SJSA1 (cell line): ENCODE measurements at regions not wholly inside any gene's neighbourhood (a gene's known extent, or its start where the extent isn't known, plus 50 kb on each side); places are given as distances from the start of the nearest gene placed in this dataset.

Experiments
- DNase-seq, 2 experiments: peaks; one replicate each; pipeline ENCODE4 v3.0.0-alpha.2; 2015 to 2020; ENCODE audit warnings: low spot score in 2 of 2, low read depth in 1 of 2
- H3K27ac ChIP-seq: fragments of 250-450 bp; sonication (Bioruptor Pico); 2 replicates; pipeline ENCODE4 v1.5.1; 2020; ENCODE audit warnings: mild to moderate bottlenecking, moderate library complexity
- H3K27me3 ChIP-seq: fragments of 250-450 bp; sonication (Bioruptor Pico); replicated peaks from 2 replicates; pipeline ENCODE4 v1.5.1; 2020; ENCODE audit warnings: mild to moderate bottlenecking, moderate library complexity
- H3K36me3 ChIP-seq: fragments of 250-450 bp; sonication (Bioruptor Pico); 2 replicates; pipeline ENCODE4 v1.5.1; 2020; ENCODE audit warnings: mild to moderate bottlenecking
- H3K4me1 ChIP-seq: fragments of 250-450 bp; sonication (Bioruptor Pico); replicated peaks from 2 replicates; pipeline ENCODE4 v1.6.1; 2021; ENCODE audit warnings: mild to moderate bottlenecking
- H3K4me3 ChIP-seq: fragments of 250-450 bp; sonication (Bioruptor Pico); 2 replicates; pipeline ENCODE4 v1.5.1; 2020; ENCODE audit warnings: mild to moderate bottlenecking
- H3K9me3 ChIP-seq: fragments of 250-450 bp; sonication (Bioruptor Pico); replicated peaks from 2 replicates; pipeline ENCODE4 v1.5.1; 2020; ENCODE audit warnings: mild to moderate bottlenecking

GRCh38 chr3:14301558-14301957 is 100.8 kb upstream of the SLC6A6 start:
- H3K4me3 ChIP-seq = no peak overlapping the region
- H3K9me3 ChIP-seq = no peaks in the 10 kb centered on the region
- no peaks in the 10 kb centered on the region for H3K27me3 ChIP-seq
- no peak overlapping the region for H3K27ac ChIP-seq
- peaks cover 2% of the 10 kb centered on the region for H3K4me1 ChIP-seq
- H3K36me3 ChIP-seq = no peaks in the 10 kb centered on the region
- DNase-seq = no peak

- H3K4me1 ChIP-seq = no peaks in the 10 kb centered on the region
- no peak for DNase-seq
These were observed 98.9 kb upstream of the SLC6A6 start for GRCh38 chr3:14303336-14304100.

GRCh38 chr3:14304101-14305045 is 98.0 kb upstream of the SLC6A6 start:
- Histone ChIP-seq H3K27me3 (no peaks in the 10 kb centered on the region), H3K4me3 (no peak overlapping the region), H3K4me1 (no peaks in the 10 kb centered on the region), H3K9me3 (no peaks in the 10 kb centered on the region), H3K27ac (no peak overlapping the region), H3K36me3 (no peaks in the 10 kb centered on the region)
- DNase-seq = no peak

More at GRCh38 chr3:14303336-14304100, 98.9 kb upstream of the SLC6A6 start:
- no peak overlapping the region for H3K4me3 ChIP-seq
- H3K27me3 ChIP-seq = no peaks in the 10 kb centered on the region
- no peaks in the 10 kb centered on the region for H3K36me3 ChIP-seq
- H3K9me3 ChIP-seq = no peaks in the 10 kb centered on the region
- H3K27ac ChIP-seq = no peak overlapping the region

GRCh38 chr3:14305324-14305723 is 97.1 kb upstream of the SLC6A6 start:
- Histone ChIP-seq H3K9me3 (no peaks in the 10 kb centered on the region), H3K36me3 (no peaks in the 10 kb centered on the region), H3K27ac (no peak overlapping the region), H3K27me3 (no peaks in the 10 kb centered on the region), H3K4me3 (no peak overlapping the region), H3K4me1 (no peaks in the 10 kb centered on the region)
- DNase-seq = no peak

GRCh38 chr3:14306142-14306541 is 96.3 kb upstream of the SLC6A6 start:
- H3K27me3 ChIP-seq = no peaks in the 10 kb centered on the region
- no peak overlapping the region for H3K4me3 ChIP-seq
- H3K36me3 ChIP-seq = no peaks in the 10 kb centered on the region
- H3K9me3 ChIP-seq = no peaks in the 10 kb centered on the region
- no peak for DNase-seq
- H3K27ac ChIP-seq = no peak overlapping the region
- H3K4me1 ChIP-seq = no peaks in the 10 kb centered on the region

- Histone ChIP-seq H3K27ac (no peak overlapping the region), H3K4me3 (no peak overlapping the region), H3K36me3 (no peaks in the 10 kb centered on the region), H3K9me3 (no peaks in the 10 kb centered on the region), H3K27me3 (0 out of 2 replicates have a peak, but pooled peaks cover 5% of the 10 kb centered on the region), H3K4me1 (no peaks in the 10 kb centered on the region)
- DNase-seq = no peak
These were observed 94.6 kb upstream of the SLC6A6 start for GRCh38 chr3:14307656-14308302.

- H3K9me3 ChIP-seq = no peaks in the 10 kb centered on the region
- no peaks in the 10 kb centered on the region for H3K36me3 ChIP-seq
- no peak overlapping the region for H3K27ac ChIP-seq
- H3K4me1 ChIP-seq = no peaks in the 10 kb centered on the region
- H3K27me3 ChIP-seq = 0 out of 2 replicates have a peak, but pooled peaks cover 5% of the 10 kb centered on the region
- DNase-seq = no peak
- no peak overlapping the region for H3K4me3 ChIP-seq
These were observed 90.7 kb upstream of the SLC6A6 start for GRCh38 chr3:14311729-14312128.

- Histone ChIP-seq H3K4me1 (no peaks in the 10 kb centered on the region), H3K27me3 (0 out of 2 replicates have a peak, but pooled peaks cover 5% of the 10 kb centered on the region), H3K36me3 (no peaks in the 10 kb centered on the region), H3K9me3 (no peaks in the 10 kb centered on the region), H3K27ac (no peak overlapping the region), H3K4me3 (no peak overlapping the region)
- DNase-seq = no peak
These were observed 90.0 kb upstream of the SLC6A6 start for GRCh38 chr3:14312375-14312774.

GRCh38 chr3:14317057-14317553 is 85.3 kb upstream of the SLC6A6 start:
- Histone ChIP-seq H3K36me3 (no peaks in the 10 kb centered on the region), H3K9me3 (no peaks in the 10 kb centered on the region), H3K4me1 (no peaks in the 10 kb centered on the region), H3K4me3 (no peak overlapping the region), H3K27ac (no peak overlapping the region), H3K27me3 (0 out of 2 replicates have a peak, but pooled peaks cover under 1% of the 10 kb centered on the region)
- DNase-seq = no peak

GRCh38 chr3:14318646-14319045 is 83.8 kb upstream of the SLC6A6 start:
- DNase-seq = no peak
- Histone ChIP-seq H3K9me3 (no peaks in the 10 kb centered on the region), H3K4me3 (no peak overlapping the region), H3K27me3 (no peaks in the 10 kb centered on the region), H3K27ac (no peak overlapping the region), H3K4me1 (peaks cover 6% of the 10 kb centered on the region; the same call in 1 of the 2 replicates), H3K36me3 (no peaks in the 10 kb centered on the region)

GRCh38 chr3:14319654-14320182 is 82.7 kb upstream of the SLC6A6 start:
- H3K4me3 ChIP-seq = no peak overlapping the region
- H3K36me3 ChIP-seq = no peaks in the 10 kb centered on the region
- peak; percentile 44 to 50 for DNase-seq
- H3K27ac ChIP-seq = no peak overlapping the region
- H3K4me1 ChIP-seq = peaks cover 17% of the 10 kb centered on the region
- no peaks in the 10 kb centered on the region for H3K27me3 ChIP-seq
- no peaks in the 10 kb centered on the region for H3K9me3 ChIP-seq

GRCh38 chr3:14320219-14320618 is 82.2 kb upstream of the SLC6A6 start:
- Histone ChIP-seq H3K4me1 (peaks cover 22% of the 10 kb centered on the region), H3K4me3 (no peak overlapping the region), H3K36me3 (no peaks in the 10 kb centered on the region)

GRCh38 chr3:14322001-14322400 is 80.4 kb upstream of the SLC6A6 start:
- DNase-seq = no peak
- Histone ChIP-seq H3K4me1 (peaks cover 22% of the 10 kb centered on the region), H3K9me3 (no peaks in the 10 kb centered on the region), H3K36me3 (no peaks in the 10 kb centered on the region), H3K4me3 (no peak overlapping the region), H3K27ac (no peak overlapping the region), H3K27me3 (no peaks in the 10 kb centered on the region)

More at GRCh38 chr3:14320219-14320618, 82.2 kb upstream of the SLC6A6 start:
- DNase-seq = no peak
- H3K27me3 ChIP-seq = no peaks in the 10 kb centered on the region
- no peaks in the 10 kb centered on the region for H3K9me3 ChIP-seq
- no peak overlapping the region for H3K27ac ChIP-seq
